K562 (cell line): ENCODE measurements at regions not wholly inside any gene's neighbourhood (a gene's known extent, or its start where the extent isn't known, plus 50 kb on each side); places are given as distances from the start of the nearest gene placed in this dataset.

ENCODE experiments used
- CBFA2T2 ChIP-seq: fragments of 450-650 bp; conservative IDR thresholded peaks from 2 replicates; pipeline ENCODE4 v1.6.1; 2017; ENCODE audit warnings: mild to moderate bottlenecking
- MEIS2 ChIP-seq: fragments of 450-650 bp; IDR thresholded peaks from 2 replicates; pipeline ENCODE4 v1.6.1; 2014; ENCODE audit warnings: mild to moderate bottlenecking; ENCODE audit not compliant: partially characterized antibody
- POLR2AphosphoS5 ChIP-seq: IDR thresholded peaks from 2 replicates; pipeline ENCODE4 v1.6.1; 2011; ENCODE audit warnings: mild to moderate bottlenecking, low read depth, low read length, moderate library complexity; ENCODE audit not compliant: control insufficient read depth, insufficient read depth
- ZNF124 ChIP-seq: sonication (generic); formaldehyde crosslinking; IDR thresholded peaks from 2 replicates; pipeline ENCODE4 v1.8.1; 2022; ENCODE audit warnings: missing genetic modification reagents
- TF ChIP-seq, protein P1 (sequence below): fragments of 450-650 bp; conservative IDR thresholded peaks from 2 replicates; pipeline ENCODE4 v1.6.1; 2016; ENCODE audit warnings: missing genetic modification characterization, low read depth, mild to moderate bottlenecking, control low read depth, missing compliant biosample characterization
- TF ChIP-seq, protein P2 (sequence below): fragments of 450-650 bp; formaldehyde crosslinking; IDR thresholded peaks from 2 replicates; pipeline ENCODE4 v1.4.0; 2020; ENCODE audit warnings: mild to moderate bottlenecking, moderate library complexity
- TF ChIP-seq, protein P3 (sequence below): fragments of 200-800 bp; sonication (Bioruptor generic); IDR thresholded peaks from 2 replicates; pipeline ENCODE4 v1.6.1; 2016; ENCODE audit warnings: missing genetic modification characterization, missing compliant biosample characterization
- TF ChIP-seq, protein P4 (sequence below): fragments of 250-450 bp; sonication (Bioruptor Pico); IDR thresholded peaks from 2 replicates; pipeline ENCODE4 v1.5.1; 2021; ENCODE audit warnings: mild to moderate bottlenecking
- TF ChIP-seq, protein P5 (sequence below): fragments of 250-450 bp; sonication (Bioruptor Pico); IDR thresholded peaks from 2 replicates; pipeline ENCODE4 v1.5.0; 2020; ENCODE audit warnings: mild to moderate bottlenecking, borderline replicate concordance

DNA sequence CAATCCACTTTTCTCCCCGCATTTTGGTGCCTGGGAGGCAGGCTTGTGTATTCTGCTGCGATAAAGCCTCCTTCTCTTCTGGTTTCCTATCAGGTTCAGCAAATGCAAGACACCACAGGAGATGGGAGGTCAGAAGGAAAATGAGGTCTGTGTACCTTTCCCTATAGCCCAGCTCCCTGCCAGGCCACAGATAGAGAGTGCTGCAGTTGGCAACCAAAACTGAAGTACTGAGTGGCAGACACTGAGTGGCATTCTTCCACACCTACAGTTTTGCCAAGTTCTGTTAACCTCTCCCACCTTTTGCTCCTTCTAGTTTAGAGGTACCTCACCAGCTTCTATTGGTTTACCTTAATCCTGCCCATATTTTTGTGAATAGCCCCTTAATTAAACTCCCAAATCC, 948.4 kb downstream of the SORCS1 start (continued):
- TF ChIP-seq, protein P1, sequence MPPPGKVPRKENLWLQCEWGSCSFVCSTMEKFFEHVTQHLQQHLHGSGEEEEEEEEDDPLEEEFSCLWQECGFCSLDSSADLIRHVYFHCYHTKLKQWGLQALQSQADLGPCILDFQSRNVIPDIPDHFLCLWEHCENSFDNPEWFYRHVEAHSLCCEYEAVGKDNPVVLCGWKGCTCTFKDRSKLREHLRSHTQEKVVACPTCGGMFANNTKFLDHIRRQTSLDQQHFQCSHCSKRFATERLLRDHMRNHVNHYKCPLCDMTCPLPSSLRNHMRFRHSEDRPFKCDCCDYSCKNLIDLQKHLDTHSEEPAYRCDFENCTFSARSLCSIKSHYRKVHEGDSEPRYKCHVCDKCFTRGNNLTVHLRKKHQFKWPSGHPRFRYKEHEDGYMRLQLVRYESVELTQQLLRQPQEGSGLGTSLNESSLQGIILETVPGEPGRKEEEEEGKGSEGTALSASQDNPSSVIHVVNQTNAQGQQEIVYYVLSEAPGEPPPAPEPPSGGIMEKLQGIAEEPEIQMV (tag) = no peak
- TF ChIP-seq, protein P2, sequence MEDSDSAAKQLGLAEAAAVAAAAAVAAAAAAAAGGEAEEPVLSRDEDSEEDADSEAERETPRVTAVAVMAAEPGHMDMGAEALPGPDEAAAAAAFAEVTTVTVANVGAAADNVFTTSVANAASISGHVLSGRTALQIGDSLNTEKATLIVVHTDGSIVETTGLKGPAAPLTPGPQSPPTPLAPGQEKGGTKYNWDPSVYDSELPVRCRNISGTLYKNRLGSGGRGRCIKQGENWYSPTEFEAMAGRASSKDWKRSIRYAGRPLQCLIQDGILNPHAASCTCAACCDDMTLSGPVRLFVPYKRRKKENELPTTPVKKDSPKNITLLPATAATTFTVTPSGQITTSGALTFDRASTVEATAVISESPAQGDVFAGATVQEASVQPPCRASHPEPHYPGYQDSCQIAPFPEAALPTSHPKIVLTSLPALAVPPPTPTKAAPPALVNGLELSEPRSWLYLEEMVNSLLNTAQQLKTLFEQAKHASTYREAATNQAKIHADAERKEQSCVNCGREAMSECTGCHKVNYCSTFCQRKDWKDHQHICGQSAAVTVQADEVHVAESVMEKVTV (CRISPR knock-in tag) = no peak
- TF ChIP-seq, protein P3, sequence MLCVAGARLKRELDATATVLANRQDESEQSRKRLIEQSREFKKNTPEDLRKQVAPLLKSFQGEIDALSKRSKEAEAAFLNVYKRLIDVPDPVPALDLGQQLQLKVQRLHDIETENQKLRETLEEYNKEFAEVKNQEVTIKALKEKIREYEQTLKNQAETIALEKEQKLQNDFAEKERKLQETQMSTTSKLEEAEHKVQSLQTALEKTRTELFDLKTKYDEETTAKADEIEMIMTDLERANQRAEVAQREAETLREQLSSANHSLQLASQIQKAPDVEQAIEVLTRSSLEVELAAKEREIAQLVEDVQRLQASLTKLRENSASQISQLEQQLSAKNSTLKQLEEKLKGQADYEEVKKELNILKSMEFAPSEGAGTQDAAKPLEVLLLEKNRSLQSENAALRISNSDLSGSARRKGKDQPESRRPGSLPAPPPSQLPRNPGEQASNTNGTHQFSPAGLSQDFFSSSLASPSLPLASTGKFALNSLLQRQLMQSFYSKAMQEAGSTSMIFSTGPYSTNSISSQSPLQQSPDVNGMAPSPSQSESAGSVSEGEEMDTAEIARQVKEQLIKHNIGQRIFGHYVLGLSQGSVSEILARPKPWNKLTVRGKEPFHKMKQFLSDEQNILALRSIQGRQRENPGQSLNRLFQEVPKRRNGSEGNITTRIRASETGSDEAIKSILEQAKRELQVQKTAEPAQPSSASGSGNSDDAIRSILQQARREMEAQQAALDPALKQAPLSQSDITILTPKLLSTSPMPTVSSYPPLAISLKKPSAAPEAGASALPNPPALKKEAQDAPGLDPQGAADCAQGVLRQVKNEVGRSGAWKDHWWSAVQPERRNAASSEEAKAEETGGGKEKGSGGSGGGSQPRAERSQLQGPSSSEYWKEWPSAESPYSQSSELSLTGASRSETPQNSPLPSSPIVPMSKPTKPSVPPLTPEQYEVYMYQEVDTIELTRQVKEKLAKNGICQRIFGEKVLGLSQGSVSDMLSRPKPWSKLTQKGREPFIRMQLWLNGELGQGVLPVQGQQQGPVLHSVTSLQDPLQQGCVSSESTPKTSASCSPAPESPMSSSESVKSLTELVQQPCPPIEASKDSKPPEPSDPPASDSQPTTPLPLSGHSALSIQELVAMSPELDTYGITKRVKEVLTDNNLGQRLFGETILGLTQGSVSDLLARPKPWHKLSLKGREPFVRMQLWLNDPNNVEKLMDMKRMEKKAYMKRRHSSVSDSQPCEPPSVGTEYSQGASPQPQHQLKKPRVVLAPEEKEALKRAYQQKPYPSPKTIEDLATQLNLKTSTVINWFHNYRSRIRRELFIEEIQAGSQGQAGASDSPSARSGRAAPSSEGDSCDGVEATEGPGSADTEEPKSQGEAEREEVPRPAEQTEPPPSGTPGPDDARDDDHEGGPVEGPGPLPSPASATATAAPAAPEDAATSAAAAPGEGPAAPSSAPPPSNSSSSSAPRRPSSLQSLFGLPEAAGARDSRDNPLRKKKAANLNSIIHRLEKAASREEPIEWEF (CRISPR knock-in tag) = no peak
- TF ChIP-seq MEIS2 = no peak
- TF ChIP-seq, protein P4, sequence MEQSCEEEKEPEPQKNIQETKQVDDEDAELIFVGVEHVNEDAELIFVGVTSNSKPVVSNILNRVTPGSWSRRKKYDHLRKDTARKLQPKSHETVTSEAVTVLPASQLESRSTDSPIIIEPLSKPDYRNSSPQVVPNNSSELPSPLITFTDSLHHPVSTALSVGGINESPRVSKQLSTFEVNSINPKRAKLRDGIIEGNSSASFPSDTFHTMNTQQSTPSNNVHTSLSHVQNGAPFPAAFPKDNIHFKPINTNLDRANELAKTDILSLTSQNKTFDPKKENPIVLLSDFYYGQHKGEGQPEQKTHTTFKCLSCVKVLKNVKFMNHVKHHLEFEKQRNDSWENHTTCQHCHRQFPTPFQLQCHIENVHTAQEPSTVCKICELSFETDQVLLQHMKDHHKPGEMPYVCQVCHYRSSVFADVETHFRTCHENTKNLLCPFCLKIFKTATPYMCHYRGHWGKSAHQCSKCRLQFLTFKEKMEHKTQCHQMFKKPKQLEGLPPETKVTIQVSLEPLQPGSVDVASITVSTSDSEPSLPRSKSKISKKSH (CRISPR knock-in tag) = no peak
- no peak for TF ChIP-seq ZNF124 (CRISPR knock-in tag)
- no peak for TF ChIP-seq POLR2AphosphoS5
- no peak for TF ChIP-seq CBFA2T2
- TF ChIP-seq, protein P5, sequence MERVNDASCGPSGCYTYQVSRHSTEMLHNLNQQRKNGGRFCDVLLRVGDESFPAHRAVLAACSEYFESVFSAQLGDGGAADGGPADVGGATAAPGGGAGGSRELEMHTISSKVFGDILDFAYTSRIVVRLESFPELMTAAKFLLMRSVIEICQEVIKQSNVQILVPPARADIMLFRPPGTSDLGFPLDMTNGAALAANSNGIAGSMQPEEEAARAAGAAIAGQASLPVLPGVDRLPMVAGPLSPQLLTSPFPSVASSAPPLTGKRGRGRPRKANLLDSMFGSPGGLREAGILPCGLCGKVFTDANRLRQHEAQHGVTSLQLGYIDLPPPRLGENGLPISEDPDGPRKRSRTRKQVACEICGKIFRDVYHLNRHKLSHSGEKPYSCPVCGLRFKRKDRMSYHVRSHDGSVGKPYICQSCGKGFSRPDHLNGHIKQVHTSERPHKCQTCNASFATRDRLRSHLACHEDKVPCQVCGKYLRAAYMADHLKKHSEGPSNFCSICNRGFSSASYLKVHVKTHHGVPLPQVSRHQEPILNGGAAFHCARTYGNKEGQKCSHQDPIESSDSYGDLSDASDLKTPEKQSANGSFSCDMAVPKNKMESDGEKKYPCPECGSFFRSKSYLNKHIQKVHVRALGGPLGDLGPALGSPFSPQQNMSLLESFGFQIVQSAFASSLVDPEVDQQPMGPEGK (CRISPR knock-in tag) = no peak
- TF ChIP-seq, all 486 proteins: peak for 0
